Activated CD8-positive, alpha-beta memory T cell treated with anti-CD3 and anti-CD28 coated beads, Interleukin-2, amount 50 U/mL, for 48 hours (primary cell): ENCODE measurements at regions not wholly inside any gene's neighbourhood (a gene's known extent, or its start where the extent isn't known, plus 50 kb on each side); places are given as distances from the start of the nearest gene placed in this dataset.
"Not testable (repeated sequence)": the region's sequence is repeated elsewhere in the genome, so short reads cannot be mapped to it uniquely, and the experiment has no call there.

Experiments
- DNase-seq: peaks from one replicate; pipeline ENCODE4 v3.0.0-alpha.2; 2020

DNA sequence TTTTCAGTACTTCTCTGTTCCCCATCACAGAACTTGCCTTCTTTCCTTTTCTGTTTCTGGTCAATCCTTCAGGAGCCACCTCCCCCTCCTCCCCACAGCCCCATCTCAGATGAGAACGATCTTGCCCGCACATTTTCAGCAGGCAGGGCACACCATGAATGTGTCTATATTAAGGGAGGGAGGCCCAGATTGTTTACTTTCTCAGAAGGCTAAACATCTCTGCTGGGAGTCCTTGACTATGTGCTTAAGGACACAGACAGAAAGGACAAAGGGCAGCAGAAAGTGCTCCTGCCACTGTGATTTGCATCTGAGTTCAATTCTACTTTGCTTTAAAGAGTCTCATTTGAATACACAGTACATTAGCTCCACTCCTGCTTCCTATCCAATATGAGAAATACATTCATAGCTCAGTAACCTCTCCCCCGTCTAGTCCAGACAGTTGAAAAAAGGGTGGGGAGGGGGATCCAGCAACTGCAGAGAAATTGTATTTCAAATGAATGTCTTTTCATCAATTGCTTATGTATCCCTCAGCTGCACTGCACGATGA lies 175.0 kb upstream of the PARD3B start:
- no peak for DNase-seq

DNA sequence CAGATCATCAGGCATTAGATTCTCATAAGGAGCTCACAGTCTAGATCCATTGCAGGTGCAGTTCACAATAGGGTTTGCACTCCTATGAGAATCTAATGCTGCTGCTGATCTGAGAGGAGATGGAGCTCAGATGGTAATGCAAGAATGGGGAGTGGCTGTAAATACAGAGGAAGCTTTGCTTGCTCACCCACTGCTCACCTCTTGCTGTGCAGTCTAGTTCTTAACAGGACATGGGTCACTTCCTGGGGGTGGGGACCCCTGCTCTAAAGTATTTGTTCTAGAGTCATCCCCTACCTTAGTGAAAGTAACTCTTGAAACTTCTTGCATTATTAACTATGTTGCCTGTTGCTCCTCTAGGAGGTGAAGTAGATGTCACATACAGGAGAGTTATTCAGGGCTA lies 171.3 kb upstream of the PARD3B start:
- no peak for DNase-seq

DNA sequence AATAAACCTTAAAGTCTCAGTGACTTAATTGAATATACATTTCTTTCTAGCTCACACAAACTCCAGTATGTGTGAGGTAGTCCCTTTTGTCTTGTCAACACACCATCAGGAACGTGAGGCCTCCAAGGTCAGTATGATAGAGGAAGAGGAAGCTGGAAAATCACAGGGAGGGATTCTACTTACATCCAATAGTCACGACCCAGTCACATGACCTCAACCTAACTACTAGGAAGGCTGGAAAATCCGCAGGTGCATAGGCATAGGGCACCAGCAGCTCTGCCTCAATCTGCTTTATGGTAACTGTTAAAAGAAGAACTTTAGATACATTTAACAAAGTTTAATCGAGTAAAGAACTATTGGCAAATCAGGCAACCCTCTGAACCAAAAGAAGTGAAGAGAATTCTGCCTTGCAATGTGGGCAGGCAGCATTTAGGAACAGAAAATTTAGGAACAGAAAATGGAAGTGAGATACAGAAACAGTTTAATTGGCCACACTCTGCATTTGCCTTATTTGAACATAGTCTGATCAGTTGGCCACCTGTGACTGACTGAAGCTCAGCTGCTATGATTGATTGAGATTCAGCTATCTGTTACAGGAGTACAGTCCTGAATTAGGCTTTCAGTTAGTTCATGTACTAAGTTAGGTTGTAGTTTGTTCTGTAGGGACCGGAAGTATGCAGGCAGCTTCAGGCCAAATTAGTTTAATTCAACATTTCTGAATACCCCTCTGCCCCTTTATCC lies 165.0 kb upstream of the PARD3B start:
- DNase-seq, result no peak

DNA sequence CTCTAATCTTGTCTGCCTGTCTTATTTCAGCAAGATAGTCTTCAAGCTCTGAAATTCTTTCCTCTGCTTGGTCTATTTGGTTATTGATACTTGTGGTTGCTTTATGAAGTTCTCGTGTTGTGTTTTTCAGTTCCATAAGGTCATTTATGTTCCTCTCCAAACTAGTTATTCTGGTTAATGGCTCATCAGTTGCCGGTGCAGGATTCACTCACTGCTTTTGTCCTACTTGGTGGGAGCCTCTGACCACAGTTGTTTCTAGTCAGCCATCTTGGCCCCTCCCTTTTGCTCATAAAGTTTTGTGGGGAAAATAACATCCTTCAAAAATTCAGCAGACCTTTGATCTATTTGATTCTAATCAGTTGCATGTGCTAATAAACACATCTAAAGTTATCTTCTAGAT lies 158.6 kb upstream of the PARD3B start:
- DNase-seq, result no peak

DNA sequence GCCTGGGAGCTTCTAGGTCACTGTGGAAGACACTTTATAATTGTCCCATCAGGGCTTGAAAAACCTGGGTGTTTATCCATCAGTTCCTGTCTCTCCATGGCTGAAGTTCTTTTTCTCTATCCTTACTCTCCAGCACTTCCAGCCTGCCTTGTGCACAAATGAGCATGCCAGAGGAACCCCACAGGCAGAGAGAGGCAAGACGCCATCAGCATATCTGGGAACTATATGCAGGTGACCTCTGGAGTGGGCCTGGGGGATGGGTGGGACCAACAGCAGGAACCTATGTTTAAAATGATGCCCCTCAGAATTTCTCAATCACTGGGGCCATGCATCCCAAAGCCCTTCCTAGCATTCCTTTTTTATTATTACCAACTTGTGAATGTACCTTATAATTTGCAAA lies 156.2 kb upstream of the PARD3B start:
- no peak for DNase-seq

DNA sequence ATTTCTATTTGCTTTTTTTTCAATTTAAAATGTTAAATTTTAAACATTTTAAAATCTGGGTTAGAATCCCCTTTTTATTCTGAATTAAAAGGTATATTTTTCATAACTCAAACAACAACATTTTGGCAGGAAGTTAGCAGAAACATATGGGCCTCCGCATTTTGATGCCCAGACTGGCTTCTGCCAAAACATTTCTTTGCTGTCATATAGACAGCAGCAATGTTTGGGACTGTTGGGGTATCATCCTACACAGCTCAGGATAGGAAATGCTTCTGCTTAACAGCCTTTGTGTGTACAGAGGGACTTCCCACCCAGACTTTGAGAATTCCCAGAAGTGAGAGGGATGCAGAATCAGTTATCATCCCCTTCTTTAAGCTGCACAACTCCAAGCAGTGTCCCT lies 155.4 kb upstream of the PARD3B start:
- DNase-seq, result no peak

DNA sequence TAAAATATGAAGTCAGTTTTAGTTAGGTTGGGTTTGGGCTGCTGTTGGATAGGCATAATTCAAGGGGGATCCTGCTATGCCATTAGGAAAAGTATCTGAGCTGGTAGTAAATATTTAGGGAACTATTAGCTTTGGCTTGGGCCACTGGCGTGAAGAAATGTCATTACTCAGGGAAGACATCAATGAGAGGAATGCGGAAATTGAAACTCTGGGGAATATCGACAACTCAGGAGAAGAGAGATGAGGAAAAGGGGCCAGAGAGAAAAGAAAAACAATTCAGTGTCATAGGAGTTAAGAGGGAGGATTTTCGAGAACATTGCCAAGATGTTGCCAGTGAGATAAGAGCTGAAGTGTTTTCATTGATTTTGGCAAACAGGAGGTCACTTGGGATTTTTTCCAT lies 149.7 kb upstream of the PARD3B start:
- no peak for DNase-seq

DNA sequence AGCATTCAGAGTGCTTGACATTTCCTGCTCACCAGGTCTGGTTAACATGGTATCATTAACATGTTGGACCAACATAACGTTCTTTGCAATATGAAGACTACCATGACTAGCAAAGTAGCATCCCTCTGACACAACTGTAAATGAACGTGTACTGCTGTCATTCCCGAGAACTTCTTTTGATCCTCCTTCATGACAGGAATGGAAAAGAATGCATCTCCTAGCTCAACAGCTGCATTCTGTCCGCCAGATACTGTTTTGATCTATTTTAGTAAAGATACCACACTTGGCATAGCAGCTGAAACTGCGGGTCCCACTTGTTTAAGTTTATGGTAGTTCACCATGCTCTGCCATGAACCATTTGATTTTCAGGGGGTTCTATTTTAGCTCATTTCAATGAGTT lies 144.2 kb upstream of the PARD3B start:
- DNase-seq, result no peak

DNA sequence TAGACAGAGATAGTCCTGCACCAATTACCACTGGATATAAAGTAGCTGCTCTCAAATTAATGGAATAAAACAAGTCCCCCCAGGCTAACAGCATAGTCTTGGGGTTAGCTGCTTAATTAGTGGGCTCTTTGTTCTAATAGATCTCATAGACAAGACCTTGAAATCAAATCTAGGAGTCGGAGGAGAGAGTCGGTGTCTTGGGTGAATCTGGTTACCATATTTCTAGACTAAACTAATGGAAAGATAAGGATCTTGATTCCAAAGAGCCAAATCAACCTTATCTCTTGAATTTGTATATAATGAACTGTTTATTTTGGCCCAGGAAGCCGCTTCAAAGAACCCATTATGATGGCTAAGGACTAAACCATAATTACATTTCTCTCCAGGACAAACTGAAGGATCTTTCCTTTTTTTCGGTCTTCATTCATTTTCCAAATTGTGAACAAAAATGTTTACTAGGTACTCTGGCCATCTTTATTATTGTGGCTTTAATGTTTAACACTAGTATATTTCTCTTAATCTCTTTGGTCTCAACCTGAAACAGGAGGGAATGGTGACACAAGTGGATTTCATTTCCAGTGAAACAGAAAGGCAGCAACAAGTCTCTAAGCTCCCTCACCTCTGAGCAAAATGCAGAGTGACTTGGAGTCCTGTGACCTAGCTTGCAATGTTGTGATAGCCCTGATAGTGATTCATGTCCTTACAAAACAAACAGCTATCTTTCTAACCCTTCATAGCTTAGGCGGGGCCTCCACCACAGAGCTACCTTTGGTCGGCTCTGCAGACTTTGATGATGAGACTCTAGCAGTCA lies 137.9 kb upstream of the PARD3B start:
- DNase-seq, result no peak

DNA sequence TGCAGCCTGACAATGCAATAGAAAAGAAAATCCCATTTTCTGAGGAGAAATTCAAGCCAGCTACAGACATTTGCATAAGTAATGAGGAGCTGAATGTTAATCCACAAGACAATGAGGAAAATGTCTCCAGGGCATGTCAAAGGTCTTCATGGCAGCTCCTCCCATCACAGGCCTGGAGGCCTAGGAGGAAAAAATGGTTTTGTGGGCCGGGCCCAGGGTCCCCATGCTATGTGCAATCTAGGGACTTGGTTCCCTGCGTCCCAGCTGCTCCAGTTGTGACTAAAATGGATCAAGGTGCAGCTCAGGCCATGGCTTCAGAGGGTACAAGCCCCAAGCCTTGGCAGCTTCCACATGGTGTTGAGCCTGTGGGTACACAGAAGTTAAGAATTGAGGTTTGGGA lies 132.5 kb upstream of the PARD3B start:
- DNase-seq, result not testable (repeated sequence)

DNA sequence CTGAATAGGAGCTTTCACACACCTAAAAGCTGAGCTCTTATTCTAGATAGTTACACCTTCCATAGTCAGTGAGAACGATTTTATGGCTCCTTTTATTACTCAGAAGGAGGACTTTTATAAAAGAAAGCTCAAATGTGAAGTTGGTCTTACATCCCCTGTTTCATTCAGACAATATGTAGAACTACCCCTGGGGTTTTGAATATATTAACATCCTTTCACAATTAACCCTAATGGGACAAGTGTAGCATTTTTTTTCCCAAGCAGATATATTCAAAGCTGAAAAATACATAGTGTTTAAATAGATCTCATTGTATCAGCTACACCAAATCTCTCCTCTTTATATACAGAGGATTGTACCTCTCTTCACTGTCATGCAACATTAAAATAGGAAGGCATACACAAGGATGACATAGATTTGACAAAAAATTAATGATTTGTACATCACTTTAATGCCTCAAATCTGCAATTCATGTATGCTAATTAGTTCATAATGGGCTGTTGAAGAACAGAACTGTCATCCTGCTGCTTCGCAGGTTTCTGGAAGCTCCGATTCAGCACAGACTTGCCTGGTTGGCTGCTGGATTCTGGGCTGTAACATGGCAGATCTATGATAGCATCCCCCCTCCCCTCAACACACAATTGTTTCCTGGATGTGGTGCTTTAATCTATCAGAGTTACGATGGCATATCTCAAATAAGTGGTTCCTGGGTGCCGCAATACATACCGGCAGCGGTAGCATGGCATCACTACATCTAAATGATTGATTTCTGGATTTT lies 129.7 kb upstream of the PARD3B start:
- no peak for DNase-seq

DNA sequence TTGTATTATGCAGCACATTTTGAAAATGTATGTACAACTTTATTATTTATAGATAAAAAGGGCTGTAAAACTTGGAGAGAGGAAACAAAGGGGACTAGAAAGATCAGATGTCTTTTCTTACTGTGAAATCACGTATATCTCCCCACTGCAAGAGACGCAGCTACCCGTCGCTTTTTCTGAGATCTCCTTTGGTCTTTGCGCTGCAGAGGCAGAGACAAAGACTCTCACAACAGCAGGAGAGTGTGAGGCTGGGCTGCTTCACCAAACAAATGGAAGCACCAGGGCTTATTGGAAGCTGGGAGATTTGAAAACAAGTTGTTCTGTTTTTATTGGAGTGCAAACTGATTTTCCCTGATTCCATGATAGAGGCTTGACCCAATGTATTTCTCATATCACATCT lies 129.0 kb upstream of the PARD3B start:
- no peak for DNase-seq

DNA sequence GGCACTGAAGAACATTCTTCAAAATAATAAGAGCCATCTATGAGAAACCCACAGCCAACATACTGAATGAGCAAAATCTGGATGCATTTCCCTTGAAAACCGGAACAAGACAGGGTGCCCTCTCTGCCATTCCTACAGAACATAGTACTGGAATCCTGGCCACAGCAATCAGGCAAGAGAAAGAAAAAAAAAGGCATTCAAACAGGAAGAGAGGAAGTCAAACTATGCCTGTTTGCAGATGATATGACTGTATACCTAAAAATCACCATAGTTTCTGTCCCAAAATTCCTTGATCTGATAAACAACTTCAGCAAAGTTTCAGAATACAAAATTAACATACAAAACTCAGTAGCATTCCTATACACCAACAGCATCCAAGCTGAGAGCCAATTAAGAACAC lies 119.5 kb upstream of the PARD3B start:
- no peak for DNase-seq

DNA sequence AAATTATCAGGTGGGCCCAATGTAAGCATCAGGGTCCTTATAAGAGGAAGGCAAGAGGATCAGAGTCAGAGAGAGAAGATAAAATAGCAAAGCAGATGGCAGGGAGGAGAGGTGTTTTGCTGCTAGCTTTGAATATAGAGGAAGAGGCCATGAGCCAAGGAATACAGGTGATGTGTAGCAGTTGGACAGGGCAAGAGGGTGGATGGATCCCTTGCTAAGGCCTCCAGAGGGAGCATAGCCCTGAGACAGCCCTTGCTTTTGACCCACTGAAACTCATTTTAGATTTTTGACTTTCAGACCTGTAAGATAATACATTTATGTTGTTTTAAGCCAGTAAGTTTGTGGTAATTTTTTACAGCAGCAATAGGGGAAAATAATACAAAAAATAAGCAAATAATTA lies 116.6 kb upstream of the PARD3B start:
- no peak for DNase-seq

DNA sequence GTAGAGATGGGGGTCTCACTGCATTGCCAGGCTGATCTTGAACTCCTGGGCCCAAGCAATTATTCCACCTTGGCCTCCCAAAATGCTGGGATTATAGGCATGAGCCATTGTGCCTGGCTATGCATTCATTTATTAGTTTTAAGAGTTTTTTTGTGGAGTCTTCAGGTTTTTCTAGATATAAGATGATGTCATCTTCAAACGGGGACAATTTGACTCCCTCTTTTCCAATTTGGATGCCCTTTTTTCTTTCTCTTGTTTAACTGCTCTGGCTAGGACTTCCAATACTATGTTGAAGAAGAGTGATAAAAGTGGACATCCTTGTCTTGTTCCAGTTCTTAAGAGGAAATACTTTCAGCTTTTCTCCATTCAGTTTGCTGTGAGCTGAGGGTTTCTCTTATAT lies 113.7 kb upstream of the PARD3B start:
- no peak for DNase-seq

DNA sequence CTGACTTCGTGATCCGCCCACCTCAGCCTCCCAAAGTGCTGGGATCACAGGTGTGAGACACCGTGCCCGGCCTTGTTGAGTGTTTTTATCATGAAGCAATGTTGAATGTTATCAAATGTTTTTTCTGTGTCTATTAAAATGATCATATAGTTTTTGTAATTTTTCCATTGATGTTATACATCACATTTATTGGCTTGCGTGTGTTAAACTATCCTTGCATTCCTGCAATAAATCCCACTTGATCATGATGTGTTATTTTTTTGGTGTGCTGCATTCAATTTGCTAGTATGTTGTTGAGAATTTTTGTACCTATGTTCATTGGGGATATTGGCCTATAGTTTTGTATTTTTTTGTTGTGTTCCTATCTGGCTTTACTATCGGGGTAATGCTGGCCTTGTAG lies 113.1 kb upstream of the PARD3B start:
- no peak for DNase-seq

DNA sequence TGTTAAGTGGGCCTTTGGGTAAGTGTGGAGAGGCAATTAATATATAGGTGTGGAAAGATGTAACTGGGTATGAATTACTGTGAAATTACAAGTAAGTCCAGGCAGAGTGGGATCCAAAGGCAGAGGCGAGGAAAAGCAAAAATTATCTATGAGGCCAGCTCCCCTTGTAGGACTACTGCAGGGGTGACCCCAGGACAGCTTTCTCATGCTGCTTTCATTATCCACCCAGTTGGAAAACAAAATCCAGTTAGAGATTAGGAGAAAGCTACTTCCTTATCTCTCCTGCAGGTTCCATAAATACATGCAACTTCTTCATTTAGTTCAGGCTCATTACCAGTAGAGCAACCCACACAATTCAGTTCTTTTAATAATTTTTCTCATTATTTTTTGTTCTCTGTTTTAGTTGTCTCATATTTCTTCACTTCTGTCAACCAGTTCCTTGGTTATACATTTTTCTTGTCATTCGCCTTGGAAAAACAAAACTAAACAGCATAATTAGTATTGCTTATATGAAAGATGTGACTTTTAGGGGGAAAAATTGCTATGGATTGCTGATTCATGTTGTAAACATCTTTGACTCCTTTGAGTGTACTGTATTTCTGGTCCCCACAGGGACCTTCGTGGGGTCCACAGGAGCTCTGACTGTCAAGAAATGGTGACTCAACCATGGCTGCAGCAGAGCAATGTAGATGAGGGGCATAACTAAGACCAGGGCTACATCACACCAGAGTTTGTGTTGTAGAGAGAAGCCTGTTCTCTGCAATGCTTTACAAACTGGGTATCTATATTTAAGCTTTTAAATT lies 110.4 kb upstream of the PARD3B start:
- no peak for DNase-seq

DNA sequence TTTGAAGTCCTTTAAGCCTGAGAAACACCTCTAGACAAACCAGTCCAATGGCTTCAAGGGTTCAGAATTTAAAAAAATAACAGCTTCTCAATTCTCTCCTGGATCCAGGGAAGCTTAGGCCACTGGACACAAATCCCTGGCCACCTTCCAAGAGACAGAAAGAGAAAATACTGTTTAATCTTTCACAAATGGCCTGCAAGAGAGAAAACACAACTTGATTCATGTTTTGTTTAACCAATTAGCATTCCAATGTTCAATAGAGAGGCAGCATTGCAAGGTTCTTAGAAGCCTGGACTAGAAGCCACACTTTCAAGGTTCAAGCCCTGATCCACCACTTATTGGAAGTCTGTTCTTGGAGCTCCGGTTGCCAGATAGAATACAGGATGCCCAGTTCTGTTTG lies 109.0 kb upstream of the PARD3B start:
- DNase-seq, result no peak

DNA sequence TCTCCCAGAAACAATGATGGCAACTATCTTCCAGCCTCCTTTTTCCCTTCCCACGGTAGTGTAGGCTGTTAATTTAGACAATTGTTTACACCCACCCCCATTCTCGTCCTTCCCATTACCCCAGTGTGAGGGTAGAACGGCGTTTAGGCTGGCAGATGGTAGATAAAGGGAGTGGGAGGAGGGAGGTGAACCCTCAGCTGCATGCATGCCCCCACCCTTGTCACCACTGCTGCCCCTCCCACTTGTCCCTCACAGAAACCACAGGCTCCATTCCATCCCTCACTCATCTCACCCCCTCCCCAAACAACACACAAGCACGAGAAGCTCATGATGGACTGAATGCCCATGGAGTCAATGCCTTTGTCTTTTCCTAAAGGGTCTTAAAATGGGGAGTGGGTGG lies 107.9 kb upstream of the PARD3B start:
- DNase-seq, result no peak

DNA sequence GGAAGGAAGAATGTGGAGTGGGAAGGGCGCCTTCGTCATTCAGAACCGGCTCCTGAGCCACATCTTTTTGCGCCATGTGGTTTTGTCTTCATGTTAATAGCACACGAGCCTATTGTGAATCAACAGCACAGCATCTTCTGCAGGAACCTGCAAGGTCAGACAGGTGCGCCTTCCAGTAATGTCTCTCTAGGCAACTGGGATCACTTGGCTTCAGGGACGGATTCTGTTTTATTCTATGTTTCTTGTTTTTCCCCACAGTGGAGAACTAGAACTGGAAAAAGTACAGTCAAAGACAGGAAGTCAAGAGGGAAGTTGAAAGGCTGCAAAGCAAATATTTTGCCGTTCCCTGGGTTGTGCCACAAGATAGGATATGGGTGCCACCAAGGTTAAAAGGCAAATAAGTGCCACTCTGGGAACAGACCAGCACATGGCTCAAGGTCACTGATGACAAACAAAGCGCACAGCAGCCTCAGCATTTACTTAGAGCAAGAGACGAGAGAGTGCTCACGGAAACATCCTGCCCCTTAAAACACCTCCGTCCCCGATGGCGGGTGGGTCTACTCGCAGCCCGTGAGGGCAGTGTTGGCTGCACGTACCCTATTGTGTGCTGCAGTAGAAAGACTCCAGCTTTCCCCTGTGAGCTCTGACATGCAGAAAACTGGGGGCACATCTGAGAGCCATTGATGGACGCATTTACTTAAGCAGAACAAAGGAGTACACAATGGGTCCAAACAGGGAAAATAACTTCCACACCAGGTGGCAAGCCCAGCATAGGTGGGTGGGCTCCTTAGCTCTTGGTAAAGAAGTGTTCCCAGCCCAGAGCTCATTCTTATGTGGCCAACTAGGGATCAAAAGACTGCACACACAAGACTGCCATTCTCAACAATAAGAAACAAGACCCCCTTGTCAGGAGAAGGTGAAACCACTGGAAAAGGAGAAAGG lies 107.2 kb upstream of the PARD3B start:
- no peak for DNase-seq

DNA sequence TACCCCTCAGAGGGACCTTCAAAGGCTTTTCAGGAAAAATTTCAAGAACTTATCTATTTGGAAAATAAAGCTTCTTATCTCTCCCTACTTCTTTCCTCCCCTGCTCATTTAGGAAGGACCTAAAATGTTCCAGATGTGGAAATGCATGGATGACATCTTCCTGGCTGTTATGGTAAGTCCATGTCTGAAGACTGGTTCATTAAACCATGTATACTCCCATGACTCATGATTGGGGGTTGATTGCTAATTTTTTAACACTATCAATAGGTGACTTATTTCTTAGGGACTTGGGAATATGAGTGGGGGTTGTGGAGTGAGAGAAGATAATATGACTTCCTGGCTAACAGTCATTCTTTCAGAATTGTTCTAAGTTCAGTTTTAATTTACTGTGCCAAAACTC lies 104.0 kb upstream of the PARD3B start:
- no peak for DNase-seq

DNA sequence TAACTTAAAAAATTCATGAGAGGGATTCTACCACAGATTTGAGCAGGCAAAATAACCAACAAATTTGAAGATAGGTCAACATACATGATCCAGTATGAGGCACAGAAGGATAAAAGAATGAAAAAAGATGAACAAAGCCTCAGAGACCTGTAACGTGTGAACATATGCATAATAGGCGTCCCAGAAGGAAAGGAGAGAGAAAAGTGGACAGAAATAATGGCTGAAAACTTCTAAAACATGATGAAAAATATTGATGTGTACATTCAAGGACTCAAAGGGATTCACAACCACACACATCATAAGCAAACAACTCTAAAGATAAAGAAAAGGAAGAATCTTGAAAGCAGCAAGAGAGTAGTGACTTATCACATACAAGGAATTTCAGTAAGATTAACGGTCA lies 100.1 kb upstream of the PARD3B start:
- no peak for DNase-seq
